ENCODE measurements at regions not wholly inside any gene's neighbourhood (a gene's known extent, or its start where the extent isn't known, plus 50 kb on each side); places are given as distances from the start of the nearest gene placed in this dataset.

DNA sequence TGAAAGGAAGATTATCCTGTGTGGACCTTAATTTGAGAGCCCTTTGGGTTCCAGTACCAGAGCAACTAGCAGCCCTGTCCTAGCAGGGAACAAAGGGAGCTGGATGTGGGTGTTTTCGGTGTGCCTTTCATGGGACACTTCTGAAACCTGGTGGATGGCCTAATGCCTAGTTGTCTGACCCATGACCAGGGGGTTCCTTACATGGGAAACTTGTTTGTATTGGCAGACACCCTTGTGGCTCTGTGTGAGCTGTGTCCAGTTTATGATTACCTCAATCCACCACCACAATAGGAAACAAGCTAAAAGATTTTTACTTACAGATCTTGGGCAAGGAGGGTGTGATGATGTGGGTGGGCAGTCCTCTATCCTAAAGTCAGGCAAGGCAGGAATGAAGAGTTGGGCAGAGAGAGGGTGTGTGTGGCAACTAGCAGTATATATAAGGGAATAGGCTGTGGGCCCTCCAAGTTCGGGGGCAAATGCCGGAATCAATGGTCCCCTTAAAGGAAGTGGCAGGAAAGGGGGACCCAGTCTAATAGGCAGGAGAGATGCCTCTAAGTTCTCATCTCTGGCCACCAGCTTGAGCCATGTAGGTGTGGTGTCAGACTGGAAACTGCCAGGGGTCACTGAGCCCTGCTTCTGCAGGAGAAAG, 264.6 kb downstream of the QKI start:
- TF ChIP-seq ZNF583 (CRISPR knock-in tag; IDR thresholded peaks at IDR 0.05) (no peak), CTCF (IDR thresholded peaks at IDR 0.05 in 2 of 3, conservative IDR thresholded peaks at IDR 0.05 in 1 of 3; ENCODE audit: insufficient read depth in 2 of 3, low read depth in 1 of 3, low read length in 3 of 3) (no peak), POLR2A (conservative IDR thresholded peaks at IDR 0.05) (no peak), ZFPM2 (CRISPR knock-in tag; IDR thresholded peaks at IDR 0.05) (no peak), SRF (CRISPR knock-in tag; IDR thresholded peaks at IDR 0.05) (no peak), RAD51 (IDR thresholded peaks at IDR 0.05; ENCODE audit: borderline replicate concordance, low read depth) (no peak), MAFK (IDR thresholded peaks at IDR 0.05; ENCODE audit: low read length) (no peak), TAL1 (IDR thresholded peaks at IDR 0.05) (no peak), ZNF717 (CRISPR knock-in tag; IDR thresholded peaks at IDR 0.05) (no peak), FOXK2 (conservative IDR thresholded peaks at IDR 0.05 in 1 of 2, IDR thresholded peaks at IDR 0.05 in 1 of 2; ENCODE audit: low read depth in 2 of 2) (no peak), SP1 (CRISPR knock-in tag; IDR thresholded peaks at IDR 0.05) (no peak), ERF (CRISPR knock-in tag; IDR thresholded peaks at IDR 0.05) (no peak), MTF1 (CRISPR knock-in tag; IDR thresholded peaks at IDR 0.05; ENCODE audit: borderline replicate concordance) (no peak), ZNF232 (CRISPR knock-in tag; IDR thresholded peaks at IDR 0.05) (no peak)

Data from K562 (cell line).